GM23248 (cell line): ENCODE measurements at regions not wholly inside any gene's neighbourhood (a gene's known extent, or its start where the extent isn't known, plus 50 kb on each side); places are given as distances from the start of the nearest gene placed in this dataset.

Source experiments
- DNase-seq: peaks from one replicate; pipeline ENCODE4 v3.0.0-alpha.2; 2015
- H2AFZ ChIP-seq: fragments of 200-600 bp; sonication (generic); 2 replicates; pipeline ENCODE4 v1.6.1; 2016; ENCODE audit warnings: antibody characterized with exemption
- H3F3A ChIP-seq: fragments of 200-600 bp; sonication (generic); 2 replicates; pipeline ENCODE4 v1.6.1; 2016; ENCODE audit warnings: mild to moderate bottlenecking, antibody characterized with exemption, mixed run types; ENCODE audit not compliant: insufficient read depth
- H3K27ac ChIP-seq: fragments of 200-600 bp; sonication (generic); 2 replicates; pipeline ENCODE4 v1.5.1; 2016; ENCODE audit warnings: mild to moderate bottlenecking
- H3K27me3 ChIP-seq: fragments of 200-600 bp; sonication (generic); replicated peaks from 2 replicates; pipeline ENCODE4 v1.6.1; 2016; ENCODE audit warnings: mild to moderate bottlenecking; ENCODE audit not compliant: insufficient read depth
- H3K36me3 ChIP-seq: fragments of 200-600 bp; sonication (generic); 2 replicates; pipeline ENCODE4 v1.6.1; 2016; ENCODE audit warnings: low read depth, mild to moderate bottlenecking
- H3K4me1 ChIP-seq: fragments of 200-600 bp; sonication (generic); 2 replicates; pipeline ENCODE4 v1.6.1; 2016; ENCODE audit warnings: mild to moderate bottlenecking; ENCODE audit not compliant: insufficient read depth
- H3K4me2 ChIP-seq: fragments of 200-600 bp; sonication (generic); one replicate; pipeline ENCODE4 v1.6.1; 2016; ENCODE audit warnings: mild to moderate bottlenecking; ENCODE audit not compliant: unreplicated experiment
- H3K4me3 ChIP-seq: fragments of 200-600 bp; sonication (generic); 2 replicates; pipeline ENCODE4 v1.5.1; 2016; ENCODE audit warnings: mild to moderate bottlenecking
- H3K79me2 ChIP-seq: fragments of 200-600 bp; sonication (generic); 2 replicates; pipeline ENCODE4 v1.6.1; 2016; ENCODE audit warnings: mild to moderate bottlenecking; ENCODE audit not compliant: insufficient read depth
- H3K9ac ChIP-seq: fragments of 200-600 bp; sonication (generic); 2 replicates; pipeline ENCODE4 v1.6.1; 2016; ENCODE audit warnings: mild to moderate bottlenecking
- H3K9me2 ChIP-seq: fragments of 200-600 bp; sonication (generic); 2 replicates; pipeline ENCODE4 v1.6.1; 2016; ENCODE audit warnings: mixed run types, mild to moderate bottlenecking, moderate library complexity; ENCODE audit not compliant: insufficient read depth
- H3K9me3 ChIP-seq: fragments of 200-600 bp; sonication (generic); one replicate; pipeline ENCODE4 v1.6.1; 2017; ENCODE audit warnings: low read depth
- H4K20me1 ChIP-seq: fragments of 200-600 bp; sonication (generic); 2 replicates; pipeline ENCODE4 v1.6.0; 2016; ENCODE audit not compliant: insufficient read depth
- EZH2 ChIP-seq: fragments of 200-600 bp; sonication (generic); IDR thresholded peaks from 2 replicates; pipeline ENCODE4 v1.6.1; 2018; ENCODE audit warnings: antibody characterized with exemption, mild to moderate bottlenecking; ENCODE audit not compliant: insufficient read depth, poor library complexity, severe bottlenecking
- EZH2phosphoT487 ChIP-seq: fragments of 200-600 bp; sonication (generic); IDR thresholded peaks from 2 replicates; pipeline ENCODE4 v1.6.1; 2018; ENCODE audit warnings: antibody characterized with exemption, moderate library complexity, mild to moderate bottlenecking, low read depth; ENCODE audit not compliant: insufficient read depth
- WGBS, 2 experiments: methylation state at CpG; one replicate each; pipeline ENCODE4 v1.1.6; 2015 to 2017; ENCODE audit warnings: low lambda C conversion rate in 2 of 2, low coverage in 1 of 2; ENCODE audit errors: missing lambda C conversion rate in 2 of 2; 5-methylcytosine and 5-hydroxymethylcytosine counted together
- in situ Hi-C: fragments of 300-500 bp; cut with MboI; formaldehyde crosslinking; loops from 2 replicates; pipeline ENCODE4 v1.15.0; 2020

DNA sequence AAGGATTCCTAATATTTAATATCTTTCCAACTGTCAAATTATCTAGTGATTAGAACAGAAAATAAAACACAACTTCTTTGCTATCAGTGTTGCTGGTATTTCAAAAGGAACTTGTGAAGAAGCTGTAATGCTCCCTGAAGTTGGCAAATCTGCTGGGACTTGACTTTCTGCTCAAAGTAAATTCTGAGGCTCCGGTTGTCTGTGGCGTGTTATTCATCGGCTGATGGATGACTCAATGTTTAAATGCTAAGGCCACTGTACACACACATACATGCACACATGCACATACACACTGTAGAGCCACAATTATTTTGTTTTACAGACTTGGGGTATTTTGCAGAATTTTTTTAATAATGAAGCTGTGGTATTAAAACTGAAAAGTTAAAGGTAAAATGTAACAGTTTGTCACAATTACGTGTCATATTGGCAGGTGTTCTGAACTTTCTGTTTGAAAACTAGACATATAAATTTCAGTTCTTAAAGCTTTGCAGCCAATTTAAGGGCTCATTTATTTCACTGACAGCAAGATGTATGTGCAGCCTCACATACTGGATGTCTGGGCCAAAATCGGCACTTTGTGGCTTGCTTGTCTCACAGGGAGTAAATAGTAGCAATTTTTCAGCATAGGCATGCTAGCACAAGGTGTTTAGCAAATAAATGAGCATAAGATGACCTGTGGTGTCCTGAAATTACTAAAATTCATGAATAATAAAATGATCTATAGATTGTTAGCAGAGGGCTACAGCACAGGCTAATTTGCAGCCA lies 1691.7 kb upstream of the PCDH20 start:
- Histone ChIP-seq H4K20me1 (no peaks in the 10 kb centered on the region), H3K9ac (no peak overlapping the region), H3K4me2 (no peak overlapping the region), H3K36me3 (no peaks in the 10 kb centered on the region), H3K9me3 (no peaks in the 10 kb centered on the region), H3K79me2 (no peaks in the 10 kb centered on the region), H3K9me2 (no peaks in the 10 kb centered on the region), H3K4me1 (no peaks in the 10 kb centered on the region), H2AFZ (no peak overlapping the region), H3F3A (no peaks in the 10 kb centered on the region), H3K27ac (no peak overlapping the region), H3K27me3 (no peaks in the 10 kb centered on the region), H3K4me3 (no peak overlapping the region)
- no peak for TF ChIP-seq EZH2
- no peak for TF ChIP-seq EZH2phosphoT487
- no peak for DNase-seq
- in situ Hi-C loops = no loop called here
- 19 to 23% methylated on average over 5 of the region's 5 CpGs for WGBS, 2 experiments

DNA sequence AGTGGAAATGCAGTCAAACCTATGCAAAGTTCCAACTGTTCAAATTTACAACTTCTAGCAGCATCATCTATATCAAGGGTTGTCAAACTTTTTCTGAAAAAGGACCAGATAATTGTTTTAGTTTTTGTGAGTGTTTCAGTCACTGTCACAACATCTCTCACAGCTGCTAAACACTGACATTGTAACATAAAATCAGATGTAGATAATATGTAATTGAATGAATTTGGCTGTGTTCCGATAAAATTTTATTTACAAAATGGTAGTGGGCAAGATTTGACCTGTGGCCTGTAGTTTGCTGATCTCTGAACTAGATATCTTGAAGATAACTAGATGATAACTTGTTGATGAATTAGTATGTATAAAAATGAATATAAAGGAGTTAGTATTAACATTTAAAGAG lies 1679.1 kb upstream of the PCDH20 start:
- H3K4me2 ChIP-seq = no peak overlapping the region
- H3K9me2 ChIP-seq = no peaks in the 10 kb centered on the region
- no peak overlapping the region for H3K4me3 ChIP-seq
- no peaks in the 10 kb centered on the region for H3K27me3 ChIP-seq
- TF ChIP-seq EZH2 = no peak
- no peak for TF ChIP-seq EZH2phosphoT487
- no peaks in the 10 kb centered on the region for H3K36me3 ChIP-seq
- no peak overlapping the region for H3K27ac ChIP-seq
- no peaks in the 10 kb centered on the region for H3K79me2 ChIP-seq
- H3K9me3 ChIP-seq = no peaks in the 10 kb centered on the region
- no peaks in the 10 kb centered on the region for H4K20me1 ChIP-seq
- H3K9ac ChIP-seq = no peak overlapping the region
- in situ Hi-C loops = no loop called here
- no peak overlapping the region for H2AFZ ChIP-seq
- H3F3A ChIP-seq = no peaks in the 10 kb centered on the region
- H3K4me1 ChIP-seq = no peaks in the 10 kb centered on the region
- 59 to 73% methylated on average over 1 of the region's 1 CpG for WGBS, 2 experiments
- no peak for DNase-seq

DNA sequence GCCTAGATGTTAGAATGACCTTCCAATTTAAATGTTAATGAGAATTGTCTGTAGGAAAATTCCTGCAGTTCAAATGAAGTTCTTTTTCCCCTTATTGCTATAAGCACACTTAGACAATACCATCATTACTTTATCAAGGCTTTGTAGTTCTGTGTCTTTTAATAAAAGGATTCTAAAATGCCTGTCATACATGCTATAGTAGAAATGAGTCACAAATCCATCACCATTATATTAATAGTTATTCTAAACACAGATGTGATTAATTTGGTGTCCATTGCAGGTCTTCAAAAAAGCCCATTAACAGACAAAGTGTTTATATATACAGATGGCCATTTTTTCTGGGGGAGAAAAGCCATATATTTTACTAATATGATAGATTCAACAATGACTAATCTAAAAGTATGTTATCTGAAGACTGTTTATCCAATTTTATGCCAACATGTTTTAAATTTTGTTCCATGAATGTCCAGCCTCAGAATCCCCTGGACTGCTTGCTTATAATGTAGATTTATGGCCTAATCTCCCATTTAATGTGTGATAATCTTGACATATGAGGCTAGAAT lies 1678.3 kb upstream of the PCDH20 start:
- Histone ChIP-seq H3K79me2 (no peaks in the 10 kb centered on the region), H3K36me3 (no peaks in the 10 kb centered on the region), H3K9me3 (no peaks in the 10 kb centered on the region), H3K4me3 (no peak overlapping the region), H2AFZ (no peak overlapping the region), H3K9ac (no peak overlapping the region), H3K27ac (no peak overlapping the region), H3K27me3 (no peaks in the 10 kb centered on the region), H3F3A (no peaks in the 10 kb centered on the region), H4K20me1 (no peaks in the 10 kb centered on the region), H3K4me1 (no peaks in the 10 kb centered on the region), H3K4me2 (no peak overlapping the region), H3K9me2 (no peaks in the 10 kb centered on the region)
- TF ChIP-seq EZH2 = no peak
- no peak for TF ChIP-seq EZH2phosphoT487
- in situ Hi-C loops = no loop called here
- DNase-seq = no peak

DNA sequence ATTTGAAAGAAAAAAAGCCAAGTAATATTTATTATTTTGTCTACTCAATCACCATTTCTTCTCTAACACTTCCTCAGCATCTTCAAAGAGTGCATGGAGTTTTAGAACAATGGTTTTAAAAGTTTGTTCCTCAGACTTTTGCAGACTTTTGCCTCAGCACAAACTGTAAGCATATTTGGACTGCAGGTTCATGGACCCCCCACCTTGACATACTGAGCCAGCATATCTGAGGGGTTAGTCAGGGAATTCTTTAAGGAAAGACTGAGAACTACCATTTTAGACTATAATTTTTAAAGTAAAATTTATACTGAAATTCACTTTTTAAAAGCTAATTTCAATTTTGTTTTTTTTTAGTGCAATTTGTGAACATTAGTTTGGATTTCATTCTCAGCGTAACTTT lies 1676.8 kb upstream of the PCDH20 start:
- no peaks in the 10 kb centered on the region for H3K36me3 ChIP-seq
- no peaks in the 10 kb centered on the region for H3K9me3 ChIP-seq
- in situ Hi-C loops = no loop called here
- no peaks in the 10 kb centered on the region for H3K27me3 ChIP-seq
- no peak overlapping the region for H3K9ac ChIP-seq
- no peaks in the 10 kb centered on the region for H3K79me2 ChIP-seq
- 83 to 88% methylated on average over 1 of the region's 1 CpG for WGBS, 2 experiments
- no peak overlapping the region for H3K27ac ChIP-seq
- no peak overlapping the region for H3K4me3 ChIP-seq
- no peak overlapping the region for H3K4me2 ChIP-seq
- H3K9me2 ChIP-seq = no peaks in the 10 kb centered on the region
- H3F3A ChIP-seq = no peaks in the 10 kb centered on the region
- DNase-seq = no peak
- H4K20me1 ChIP-seq = no peaks in the 10 kb centered on the region
- TF ChIP-seq EZH2phosphoT487 (no peak), EZH2 (no peak)
- no peak overlapping the region for H2AFZ ChIP-seq
- no peaks in the 10 kb centered on the region for H3K4me1 ChIP-seq
